ENCODE measurements at regions not wholly inside any gene's neighbourhood (a gene's known extent, or its start where the extent isn't known, plus 50 kb on each side); places are given as distances from the start of the nearest gene placed in this dataset.

GRCh38 chr10:118500477-118501104, 94.9 kb downstream of the PRLHR start:
- Histone ChIP-seq H3K9ac (ENCODE audit: extremely low read depth, insufficient read length, low read length) (no peak overlapping the region), H2BK120ac (ENCODE audit: low read depth, low read length, poor library complexity, severe bottlenecking) (no peak overlapping the region), H3K79me1 (ENCODE audit: insufficient read depth, low read depth, low read length, poor library complexity, severe bottlenecking) (no peaks in the 10 kb centered on the region), H3K27ac (ENCODE audit: insufficient read length, low read depth, low read length) (no peak overlapping the region), H3K27me3 (ENCODE audit: insufficient read depth, low read length) (no peaks in the 10 kb centered on the region), H3K79me2 (ENCODE audit: insufficient read depth, low read length) (no peaks in the 10 kb centered on the region), H4K8ac (replicated peaks; ENCODE audit: insufficient read length, low read depth, low read length) (no peak overlapping the region), H2BK20ac (ENCODE audit: low read depth, low read length, poor library complexity, severe bottlenecking) (no peak overlapping the region), H2BK12ac (ENCODE audit: insufficient read length, low read depth, low read length) (no peak overlapping the region), H3K56ac (ENCODE audit: insufficient read length, low read depth, low read length) (no peak overlapping the region), H3K18ac (ENCODE audit: insufficient read length, low read depth, low read length) (no peak overlapping the region), H2AK5ac (ENCODE audit: insufficient read length, low read length) (no peak overlapping the region), H3K4me2 (ENCODE audit: insufficient read depth, insufficient read length, low read length) (no peak overlapping the region), H3K23me2 (ENCODE audit: insufficient read length, low read depth, low read length, poor library complexity, severe bottlenecking) (no peaks in the 10 kb centered on the region), H4K91ac (ENCODE audit: insufficient read length, low read depth, low read length) (no peak overlapping the region), H2AFZ (ENCODE audit: low read length) (no peak overlapping the region), H3K9me3 (ENCODE audit: control insufficient read depth, low read depth, low read length) (no peaks in the 10 kb centered on the region), H3K14ac (ENCODE audit: insufficient read depth, low read length) (no peak overlapping the region), H2BK5ac (ENCODE audit: insufficient read length, low read length) (no peak overlapping the region), H3T11ph (ENCODE audit: low read length) (no peak overlapping the region), H3K4ac (ENCODE audit: low read depth, low read length) (no peak overlapping the region), H4K20me1 (ENCODE audit: control insufficient read depth, insufficient read depth, insufficient read length) (no peaks in the 10 kb centered on the region), H3K4me1 (ENCODE audit: insufficient read depth, low read length) (no peaks in the 10 kb centered on the region; the same call in 1 of the 2 replicates), H2BK15ac (ENCODE audit: low read depth, low read length) (no peak overlapping the region), H3K23ac (ENCODE audit: insufficient read length, low read depth, low read length) (no peak overlapping the region), H4K5ac (ENCODE audit: insufficient read length, low read depth, low read length) (no peak overlapping the region)
- Mint-ChIP-seq H3K4me3 (no peak overlapping the region), H3K27me3 (ENCODE audit: low read depth) (no peaks in the 10 kb centered on the region), H3K4me1 (peaks cover 14 to 17% of the 10 kb centered on the region in 2 experiments), H3K9me3 (no peaks in the 10 kb centered on the region), H3K36me3 (ENCODE audit: insufficient read depth in 1 of 3, low read depth in 3 of 3) (no peaks in the 10 kb centered on the region), H3K27ac (no peak overlapping the region; a peak in 1 of 7 replicates)
- no CpG with 5 or more reads among the region's 6 CpGs for WGBS (ENCODE audit: extremely low coverage, insufficient read length, low lambda C conversion rate)
- TF ChIP-seq, protein P1, sequence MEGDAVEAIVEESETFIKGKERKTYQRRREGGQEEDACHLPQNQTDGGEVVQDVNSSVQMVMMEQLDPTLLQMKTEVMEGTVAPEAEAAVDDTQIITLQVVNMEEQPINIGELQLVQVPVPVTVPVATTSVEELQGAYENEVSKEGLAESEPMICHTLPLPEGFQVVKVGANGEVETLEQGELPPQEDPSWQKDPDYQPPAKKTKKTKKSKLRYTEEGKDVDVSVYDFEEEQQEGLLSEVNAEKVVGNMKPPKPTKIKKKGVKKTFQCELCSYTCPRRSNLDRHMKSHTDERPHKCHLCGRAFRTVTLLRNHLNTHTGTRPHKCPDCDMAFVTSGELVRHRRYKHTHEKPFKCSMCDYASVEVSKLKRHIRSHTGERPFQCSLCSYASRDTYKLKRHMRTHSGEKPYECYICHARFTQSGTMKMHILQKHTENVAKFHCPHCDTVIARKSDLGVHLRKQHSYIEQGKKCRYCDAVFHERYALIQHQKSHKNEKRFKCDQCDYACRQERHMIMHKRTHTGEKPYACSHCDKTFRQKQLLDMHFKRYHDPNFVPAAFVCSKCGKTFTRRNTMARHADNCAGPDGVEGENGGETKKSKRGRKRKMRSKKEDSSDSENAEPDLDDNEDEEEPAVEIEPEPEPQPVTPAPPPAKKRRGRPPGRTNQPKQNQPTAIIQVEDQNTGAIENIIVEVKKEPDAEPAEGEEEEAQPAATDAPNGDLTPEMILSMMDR (conservative IDR thresholded peaks at IDR 0.05): no peak
- no peak for DNase-seq
